HG03558 (cell line): ENCODE measurements at regions not wholly inside any gene's neighbourhood (a gene's known extent, or its start where the extent isn't known, plus 50 kb on each side); places are given as distances from the start of the nearest gene placed in this dataset.
"Not testable (repeated sequence)": the region's sequence is repeated elsewhere in the genome, so short reads cannot be mapped to it uniquely, and the experiment has no call there.

Experiments used
- ATAC-seq: cut with Tn5 transposase; IDR thresholded peaks from one replicate; pipeline ENCODE4 v1.9.1; 2021; ENCODE audit warnings: moderate number of reproducible peaks; ENCODE audit not compliant: unreplicated experiment; ENCODE audit errors: extremely low read depth

GRCh38 chr6:71007298-71007697 lies 50.4 kb upstream of the B3GAT2 start:
- not testable (repeated sequence) for ATAC-seq

- ATAC-seq = no peak
Observed at GRCh38 chr6:71011871-71012371, 55.1 kb upstream of the B3GAT2 start.

DNA sequence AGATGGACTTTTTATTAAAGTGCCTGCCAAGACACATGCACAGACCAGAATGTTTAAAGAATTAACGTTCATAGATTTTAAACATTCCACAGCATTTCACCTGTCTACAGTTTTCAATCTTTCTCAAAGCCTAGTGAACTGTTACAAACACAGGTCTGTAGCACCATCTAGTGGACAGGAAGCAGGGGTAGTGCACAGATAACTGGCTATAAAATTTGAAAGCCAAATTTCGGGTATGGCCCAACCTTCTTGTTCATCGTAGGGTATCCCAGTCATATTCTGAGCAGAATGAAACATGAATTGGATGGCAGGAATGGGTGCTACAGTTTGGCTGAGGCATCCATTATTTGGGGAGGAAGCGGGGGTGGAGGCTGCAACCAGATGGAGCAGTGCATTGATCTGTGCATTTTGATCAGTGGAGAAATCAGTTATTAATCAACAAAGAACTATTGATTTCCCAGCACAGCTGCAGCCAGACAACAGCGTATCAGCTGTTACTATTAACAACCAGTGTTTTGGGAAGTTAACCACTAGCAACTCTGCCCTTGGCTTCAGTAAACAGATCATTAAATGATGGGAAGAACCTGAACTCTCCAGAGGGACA lies 56.1 kb upstream of the B3GAT2 start:
- ATAC-seq = peak; percentile 84

DNA sequence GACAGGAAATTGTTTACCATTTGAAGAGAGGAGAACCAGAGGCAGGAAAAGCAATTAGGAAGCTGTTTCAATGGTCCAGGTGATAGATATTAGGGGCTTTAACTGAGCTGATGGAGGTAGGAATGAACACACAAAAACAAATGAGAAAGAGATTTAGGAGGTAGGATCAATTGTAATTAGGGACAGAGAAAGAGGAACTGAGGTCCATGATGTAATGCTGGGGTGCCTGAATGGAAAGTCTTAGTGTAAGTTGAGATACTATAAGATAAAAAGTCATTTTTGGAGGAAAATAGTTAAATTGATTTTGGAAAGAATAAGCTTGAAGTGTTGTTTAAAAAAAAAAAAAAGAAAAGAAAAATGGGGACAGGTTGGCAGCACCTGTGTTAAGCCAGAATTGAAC lies 58.5 kb upstream of the B3GAT2 start:
- no peak for ATAC-seq

DNA sequence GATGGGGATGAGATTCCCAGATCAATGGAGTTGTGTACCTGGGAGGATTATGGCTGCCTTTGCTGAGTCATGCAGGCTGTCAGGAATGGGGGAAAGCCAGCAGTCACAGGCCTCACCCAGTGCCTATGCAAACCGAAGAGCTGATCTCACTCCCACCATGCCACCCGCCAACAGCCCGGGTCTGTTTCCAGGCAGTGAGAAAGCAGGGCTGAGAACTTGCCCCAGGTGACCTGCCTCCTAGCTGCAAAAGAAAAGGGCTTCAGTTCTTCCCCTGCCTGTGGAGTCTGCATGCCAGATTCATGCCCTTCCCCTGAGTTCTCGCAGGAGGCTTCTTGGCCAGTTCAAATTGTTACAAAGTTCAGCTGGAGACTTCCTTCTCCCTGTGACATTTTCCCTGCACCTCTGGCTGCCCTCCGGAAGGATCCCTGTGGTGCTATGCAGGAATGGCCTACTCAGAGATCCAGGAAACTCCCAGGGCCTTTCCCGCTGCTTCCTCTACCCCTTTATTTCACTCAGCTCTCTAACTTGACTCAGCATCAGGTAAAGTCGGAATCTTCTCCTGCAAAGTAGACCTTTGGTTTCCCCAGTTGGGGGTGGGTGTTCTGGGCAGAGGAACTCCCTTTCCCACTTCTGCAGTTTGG lies 71.5 kb upstream of the B3GAT2 start:
- no peak for ATAC-seq

DNA sequence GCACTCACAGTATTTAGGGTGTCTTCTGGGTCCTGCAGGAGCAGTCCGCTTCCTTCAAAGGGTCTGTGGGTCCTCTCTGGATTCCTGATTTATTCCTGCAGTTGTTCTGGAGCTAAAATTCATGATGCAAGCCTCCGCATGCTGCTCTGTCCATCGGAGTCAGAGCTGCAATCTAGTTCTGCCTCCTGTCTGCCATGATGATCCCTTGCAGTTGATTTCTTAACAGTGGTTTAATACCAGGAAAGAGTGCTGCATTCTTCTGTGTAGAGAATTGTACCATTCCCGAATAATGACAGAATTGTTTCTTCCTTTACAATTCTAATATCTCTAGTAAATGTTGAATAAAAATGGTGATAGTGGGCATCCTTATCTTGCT lies 72.0 kb upstream of the B3GAT2 start:
- ATAC-seq = no peak

GRCh38 chr6:71029555-71029954 lies 72.7 kb upstream of the B3GAT2 start:
- no peak for ATAC-seq

DNA sequence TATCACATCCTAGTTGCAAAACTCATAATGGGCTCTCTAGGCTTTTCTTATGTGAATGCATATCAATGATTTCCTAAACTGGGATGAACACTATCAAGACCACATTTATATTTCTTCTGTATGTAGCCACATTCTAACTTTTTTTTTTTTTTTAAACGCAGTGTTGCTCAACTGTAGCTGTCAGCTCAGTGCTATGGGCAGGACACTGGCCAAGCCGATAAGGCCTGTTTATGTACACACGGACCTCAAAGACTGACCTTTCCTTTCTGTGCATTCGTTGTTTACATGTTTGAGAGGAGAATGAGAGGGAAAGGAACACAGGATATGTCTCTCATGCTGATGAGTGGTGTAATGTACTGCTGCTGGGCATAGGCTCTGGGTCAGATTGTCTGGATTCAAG lies 75.1 kb upstream of the B3GAT2 start:
- no peak for ATAC-seq

DNA sequence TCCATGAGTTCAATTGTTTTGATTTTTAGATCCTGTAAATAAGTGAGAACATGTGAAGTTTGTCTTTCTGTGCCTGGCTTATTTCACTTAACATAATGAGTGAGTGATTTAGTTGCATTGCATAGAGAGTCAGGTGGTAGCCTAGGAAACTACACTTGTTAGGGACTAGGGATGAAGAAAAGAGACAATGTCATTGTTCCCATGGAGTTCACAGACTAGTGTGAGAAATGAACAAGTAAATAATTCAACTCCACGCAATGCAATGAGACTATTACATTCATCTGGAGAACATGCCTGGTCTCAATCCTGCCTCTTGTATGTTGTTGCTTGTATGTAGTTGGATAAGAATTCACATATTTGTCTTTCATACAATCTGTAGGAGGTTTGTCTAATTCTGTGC lies 76.3 kb upstream of the B3GAT2 start:
- ATAC-seq = no peak

DNA sequence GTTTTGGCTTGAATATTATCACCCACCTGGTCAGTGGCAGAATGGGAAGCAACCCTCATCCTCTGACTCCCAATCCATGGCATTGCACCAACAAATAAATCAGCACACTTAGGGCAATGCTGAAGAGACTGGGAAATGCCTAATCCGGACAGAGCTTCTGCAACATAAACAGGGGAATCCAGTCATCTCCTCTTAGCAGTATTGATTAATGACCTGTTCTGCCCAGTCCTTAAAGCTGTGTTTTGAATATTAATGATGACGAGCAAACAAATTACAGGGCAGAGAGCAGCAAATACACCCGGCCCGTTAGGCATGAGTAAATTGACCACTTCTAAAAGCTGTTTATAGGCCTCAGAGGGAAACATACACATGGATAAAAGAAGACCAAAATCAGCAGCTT lies 77.0 kb upstream of the B3GAT2 start:
- no peak for ATAC-seq

GRCh38 chr6:71034563-71035345 lies 77.9 kb upstream of the B3GAT2 start:
- no peak for ATAC-seq

DNA sequence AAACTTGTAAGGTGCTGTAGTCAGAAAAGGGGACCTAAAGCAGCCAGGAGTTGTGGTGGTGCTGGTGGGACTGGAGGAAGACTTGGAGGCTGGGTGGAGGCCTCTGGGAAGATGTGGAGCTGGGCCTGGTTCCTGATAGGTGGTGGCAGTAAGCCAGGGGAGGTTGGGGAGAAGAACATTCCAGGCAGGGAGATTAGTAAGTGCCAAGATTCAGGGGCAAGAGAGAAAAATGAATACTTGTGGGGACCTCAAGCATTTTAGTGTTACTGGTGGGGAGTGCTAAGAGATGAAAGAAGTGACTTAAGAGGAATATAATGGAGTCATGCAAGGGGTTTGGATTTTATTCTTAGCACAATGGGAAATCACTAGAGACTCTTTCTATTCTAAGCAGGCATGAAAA lies 79.0 kb upstream of the B3GAT2 start:
- no peak for ATAC-seq

DNA sequence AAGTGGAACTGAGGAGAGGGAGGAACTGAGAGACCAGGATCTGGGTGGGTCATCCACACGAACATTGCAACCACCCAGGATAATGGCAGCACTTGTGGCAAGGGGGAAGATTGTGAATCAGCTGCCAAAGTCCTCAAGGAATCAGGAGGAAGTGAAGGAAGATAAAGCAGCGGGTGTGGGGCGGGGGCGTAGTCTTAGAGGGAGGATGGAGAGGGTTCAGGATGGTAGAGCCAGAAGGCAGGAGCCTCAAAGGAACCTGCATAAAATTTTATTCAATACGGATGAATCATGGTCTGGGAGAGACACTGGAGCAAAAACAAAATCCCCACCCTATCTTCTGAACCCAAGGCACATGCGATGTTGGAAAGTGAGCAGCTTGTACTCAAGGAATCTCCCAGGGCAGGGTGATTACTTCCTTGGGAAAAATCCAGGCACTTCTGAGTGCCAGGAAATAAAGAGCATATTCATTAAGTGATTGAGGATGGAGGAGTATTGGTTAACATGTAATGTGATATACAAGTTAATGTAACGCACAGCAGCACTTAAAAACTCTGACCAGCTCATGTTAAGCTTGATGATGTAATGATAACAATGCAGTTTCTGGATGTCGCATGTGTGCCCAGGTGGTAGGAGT lies 82.0 kb upstream of the B3GAT2 start:
- ATAC-seq = no peak

DNA sequence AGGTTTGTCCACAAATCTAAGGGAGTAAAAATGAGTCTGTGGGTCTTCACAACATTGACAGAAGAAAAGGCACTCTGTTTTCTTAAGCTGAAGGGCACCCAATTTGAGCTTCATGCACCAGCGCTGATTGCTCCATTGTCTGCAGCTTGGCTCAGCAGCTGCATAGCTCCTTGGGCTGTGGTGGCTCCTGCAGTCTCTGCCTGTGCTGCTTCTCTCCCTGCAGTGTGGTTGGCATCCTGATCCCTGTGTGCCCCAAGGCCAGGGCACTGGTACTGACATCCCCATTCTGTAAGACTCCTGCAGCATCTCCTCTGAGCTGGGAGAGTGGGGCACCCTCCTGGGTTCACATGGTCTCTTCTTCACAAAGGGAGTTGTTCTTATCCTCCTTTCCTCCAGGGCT lies 83.2 kb upstream of the B3GAT2 start:
- ATAC-seq = no peak

GRCh38 chr6:71040841-71041240 lies 84.0 kb upstream of the B3GAT2 start:
- ATAC-seq = no peak

- ATAC-seq = no peak
Observed at GRCh38 chr6:71043902-71044301, 87.0 kb upstream of the B3GAT2 start.

- no peak for ATAC-seq
Observed at GRCh38 chr6:71044753-71045152, 87.9 kb upstream of the B3GAT2 start.

GRCh38 chr6:71045296-71045695 lies 88.4 kb upstream of the B3GAT2 start:
- ATAC-seq = no peak

- ATAC-seq = no peak
Observed at GRCh38 chr6:71047417-71047816, 90.6 kb upstream of the B3GAT2 start.

GRCh38 chr6:71048320-71049164 lies 91.7 kb upstream of the B3GAT2 start:
- no peak for ATAC-seq
